ENCODE measurements at regions not wholly inside any gene's neighbourhood (a gene's known extent, or its start where the extent isn't known, plus 50 kb on each side); places are given as distances from the start of the nearest gene placed in this dataset.

GRCh38 chr9:87431837-87432236 lies 65.8 kb upstream of the DAPK1 start:
- no peak overlapping the region for H3K4me3 ChIP-seq
- no peaks in the 10 kb centered on the region for H3K9me3 ChIP-seq
- 49 to 67% (median 63%) methylated on average over 3 of the region's 3 CpGs for WGBS, 4 donors
- H3K27ac ChIP-seq: no peak overlapping the region
- H3K27me3 ChIP-seq: no peaks in the 10 kb centered on the region
- no peaks in the 10 kb centered on the region for H3K36me3 ChIP-seq
- H3K4me1 ChIP-seq: no peaks in the 10 kb centered on the region
- DNase-seq: no peak
- TF ChIP-seq CTCF (IDR thresholded peaks at IDR 0.05) (no peak), POLR2A (IDR thresholded peaks at IDR 0.05) (no peak)
- no peak for ATAC-seq
- intact Hi-C loops (cut with DNase I): no loop called here

- Histone ChIP-seq H3K36me3 (no peaks in the 10 kb centered on the region), H3K4me1 (no peaks in the 10 kb centered on the region), H3K27me3 (no peaks in the 10 kb centered on the region), H3K4me3 (no peak overlapping the region), H3K9me3 (no peaks in the 10 kb centered on the region), H3K27ac (no peak overlapping the region)
- TF ChIP-seq CTCF (IDR thresholded peaks at IDR 0.05) (no peak), POLR2A (IDR thresholded peaks at IDR 0.05) (no peak)
- no peak for DNase-seq
- 78 to 100% (median 88%) methylated on average over 1 of the region's 1 CpG for WGBS, 4 donors
- ATAC-seq: no peak
- intact Hi-C loops (cut with DNase I): no loop called here
Measured at GRCh38 chr9:87433853-87434252, 63.8 kb upstream of the DAPK1 start.

- Histone ChIP-seq H3K36me3 (no peaks in the 10 kb centered on the region), H3K4me1 (no peaks in the 10 kb centered on the region), H3K27me3 (no peaks in the 10 kb centered on the region), H3K27ac (no peak overlapping the region), H3K4me3 (no peak overlapping the region), H3K9me3 (no peaks in the 10 kb centered on the region)
- no peak for TF ChIP-seq POLR2A (IDR thresholded peaks at IDR 0.05)
- no peak for TF ChIP-seq CTCF (IDR thresholded peaks at IDR 0.05)
- ATAC-seq (no peak), DNase-seq (no peak)
- 84 to 88% (median 88%) methylated on average over 4 of the region's 4 CpGs for WGBS, 4 donors
- intact Hi-C loops (cut with DNase I): no loop called here
Measured at GRCh38 chr9:87434366-87434765, 63.3 kb upstream of the DAPK1 start.

- Histone ChIP-seq H3K4me1 (no peaks in the 10 kb centered on the region), H3K27me3 (no peaks in the 10 kb centered on the region), H3K27ac (no peak overlapping the region), H3K36me3 (no peaks in the 10 kb centered on the region), H3K4me3 (no peak overlapping the region), H3K9me3 (no peaks in the 10 kb centered on the region)
- 66 to 74% (median 70%) methylated on average over 6 of the region's 6 CpGs for WGBS, 4 donors
- TF ChIP-seq CTCF (IDR thresholded peaks at IDR 0.05) (no peak), POLR2A (IDR thresholded peaks at IDR 0.05) (no peak)
- no peak for ATAC-seq
- intact Hi-C loops (cut with DNase I): no loop called here
- DNase-seq: no peak
Measured at GRCh38 chr9:87435189-87435880, 62.3 kb upstream of the DAPK1 start.

Data from heart left ventricle (tissue), 16 donors.